NB4 (cell line): ENCODE measurements at regions not wholly inside any gene's neighbourhood (a gene's known extent, or its start where the extent isn't known, plus 50 kb on each side); places are given as distances from the start of the nearest gene placed in this dataset.

ENCODE experiments used
- MYC ChIP-seq: IDR thresholded peaks from 2 replicates; pipeline ENCODE4 v1.6.1; 2011; ENCODE audit warnings: low read depth, low read length
- POLR2A ChIP-seq: IDR thresholded peaks from 2 replicates; pipeline ENCODE4 v1.6.1; 2011; ENCODE audit warnings: mild to moderate bottlenecking; ENCODE audit not compliant: insufficient read length; ENCODE audit errors: extremely low read depth
- TF ChIP-seq, protein P1 (sequence below): IDR thresholded peaks from one replicate; pipeline ENCODE4 v1.5.1; 2012; ENCODE audit warnings: low read depth, low read length

DNA sequence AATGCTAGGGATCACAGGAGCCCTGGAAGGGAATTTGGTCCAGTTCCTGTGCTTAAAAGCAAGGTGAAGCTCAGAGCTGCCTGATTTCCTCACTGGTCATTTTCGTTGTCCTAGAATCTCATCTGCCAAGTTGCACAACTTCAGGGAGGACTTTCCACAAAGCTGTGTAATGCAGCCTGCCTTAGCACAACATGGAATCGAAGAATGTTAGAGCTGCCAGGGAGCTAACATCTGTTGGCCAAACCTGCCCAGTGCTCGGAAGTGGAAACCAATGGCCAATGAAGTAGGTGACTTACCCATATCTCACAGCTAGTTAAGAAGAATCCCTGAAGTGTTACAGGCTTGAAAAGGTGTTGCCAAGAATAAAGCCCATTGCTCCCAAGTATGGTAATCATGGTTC lies 79.9 kb upstream of the SSTR1 start:
- TF ChIP-seq, protein P1, sequence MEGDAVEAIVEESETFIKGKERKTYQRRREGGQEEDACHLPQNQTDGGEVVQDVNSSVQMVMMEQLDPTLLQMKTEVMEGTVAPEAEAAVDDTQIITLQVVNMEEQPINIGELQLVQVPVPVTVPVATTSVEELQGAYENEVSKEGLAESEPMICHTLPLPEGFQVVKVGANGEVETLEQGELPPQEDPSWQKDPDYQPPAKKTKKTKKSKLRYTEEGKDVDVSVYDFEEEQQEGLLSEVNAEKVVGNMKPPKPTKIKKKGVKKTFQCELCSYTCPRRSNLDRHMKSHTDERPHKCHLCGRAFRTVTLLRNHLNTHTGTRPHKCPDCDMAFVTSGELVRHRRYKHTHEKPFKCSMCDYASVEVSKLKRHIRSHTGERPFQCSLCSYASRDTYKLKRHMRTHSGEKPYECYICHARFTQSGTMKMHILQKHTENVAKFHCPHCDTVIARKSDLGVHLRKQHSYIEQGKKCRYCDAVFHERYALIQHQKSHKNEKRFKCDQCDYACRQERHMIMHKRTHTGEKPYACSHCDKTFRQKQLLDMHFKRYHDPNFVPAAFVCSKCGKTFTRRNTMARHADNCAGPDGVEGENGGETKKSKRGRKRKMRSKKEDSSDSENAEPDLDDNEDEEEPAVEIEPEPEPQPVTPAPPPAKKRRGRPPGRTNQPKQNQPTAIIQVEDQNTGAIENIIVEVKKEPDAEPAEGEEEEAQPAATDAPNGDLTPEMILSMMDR: no peak
- TF ChIP-seq MYC (no peak), POLR2A (no peak)
